ENCODE measurements at regions not wholly inside any gene's neighbourhood (a gene's known extent, or its start where the extent isn't known, plus 50 kb on each side); places are given as distances from the start of the nearest gene placed in this dataset.

DNA sequence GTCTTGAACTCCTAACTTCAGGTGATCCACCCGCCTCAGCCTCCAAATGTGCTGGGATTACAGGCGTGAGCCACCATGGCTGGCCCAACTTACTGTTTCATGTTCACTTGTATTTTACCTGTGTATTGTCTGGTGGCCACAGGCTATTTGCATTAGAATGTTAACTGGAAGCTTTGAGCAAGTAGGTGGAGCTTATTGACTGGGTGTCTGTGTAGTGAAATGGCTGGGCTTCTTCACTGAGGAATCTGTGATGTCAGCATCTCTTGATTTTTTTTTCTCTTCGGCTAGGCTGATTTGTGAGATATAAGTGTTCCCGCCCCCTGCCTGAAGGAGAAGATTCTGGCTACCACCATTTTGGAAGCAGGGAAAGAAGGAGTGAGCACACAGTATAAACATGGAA is 237.8 kb upstream of the PEX5L start:
- Histone ChIP-seq H3K27ac (ENCODE audit: low read depth, low read length) (no peak overlapping the region), H3K36me3 (ENCODE audit: control insufficient read depth, insufficient read depth, low read length) (no peaks in the 10 kb centered on the region), H3K4me1 (ENCODE audit: control insufficient read depth, insufficient read depth, low read length) (no peaks in the 10 kb centered on the region), H3K4me3 (ENCODE audit: low read depth, low read length) (no peak overlapping the region), H3K9me3 (ENCODE audit: control insufficient read depth, insufficient read depth, low read length) (peaks cover 3% of the 10 kb centered on the region), H3K27me3 (ENCODE audit: control insufficient read depth, insufficient read depth, low read length) (no peaks in the 10 kb centered on the region)
- DNase-seq (ENCODE audit: low read depth in 4 of 6, low spot score in 6 of 6), result no peak
- 100% methylated on average over 2 of the region's 4 CpGs for WGBS (ENCODE audit: insufficient coverage)

DNA sequence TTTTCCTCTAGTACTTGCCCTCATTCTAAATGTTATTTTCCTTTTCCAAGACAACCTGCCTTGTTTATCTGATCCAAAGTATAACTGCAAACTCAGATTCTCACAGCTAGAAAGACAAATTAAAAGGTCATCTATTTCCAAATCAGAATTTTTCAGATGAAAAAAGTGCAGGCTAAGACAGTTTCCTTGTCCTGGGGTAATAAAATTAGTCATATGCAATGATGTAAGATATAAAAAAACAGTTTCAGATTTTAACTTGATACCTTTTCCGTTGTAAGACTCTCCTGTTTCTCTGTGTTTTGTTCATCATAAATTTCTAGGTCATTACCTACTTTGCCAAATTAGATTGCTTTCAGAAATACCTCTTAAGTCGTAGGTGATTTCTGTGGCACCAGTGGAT is 238.4 kb upstream of the PEX5L start:
- Histone ChIP-seq H3K27ac (ENCODE audit: low read depth, low read length) (no peak overlapping the region), H3K27me3 (ENCODE audit: control insufficient read depth, insufficient read depth, low read length) (no peaks in the 10 kb centered on the region), H3K4me1 (ENCODE audit: control insufficient read depth, insufficient read depth, low read length) (no peaks in the 10 kb centered on the region), H3K9me3 (ENCODE audit: control insufficient read depth, insufficient read depth, low read length) (no peaks in the 10 kb centered on the region), H3K4me3 (ENCODE audit: low read depth, low read length) (no peak overlapping the region), H3K36me3 (ENCODE audit: control insufficient read depth, insufficient read depth, low read length) (no peaks in the 10 kb centered on the region)
- no CpG with 5 or more reads among the region's 2 CpGs for WGBS (ENCODE audit: insufficient coverage)
- DNase-seq (ENCODE audit: low read depth in 4 of 6, low spot score in 6 of 6), result no peak

DNA sequence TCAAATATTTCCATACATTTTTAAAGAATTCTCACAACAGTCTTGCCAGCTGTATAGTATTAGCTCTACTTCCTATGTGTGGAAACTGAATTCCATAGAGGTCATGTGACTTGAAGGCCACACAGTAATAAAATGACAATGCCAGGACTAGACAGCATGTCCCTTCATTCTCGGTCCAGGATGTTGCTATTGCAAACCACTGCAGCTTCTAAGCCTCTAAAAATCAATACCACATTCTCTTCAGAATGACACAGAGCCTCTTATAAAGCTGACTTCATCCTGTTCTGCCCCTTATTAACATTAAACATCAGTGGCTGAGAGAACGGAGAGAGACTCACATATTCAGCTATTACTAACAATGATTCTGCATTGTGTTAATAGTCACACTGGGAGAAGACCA is 240.3 kb upstream of the PEX5L start:
- Histone ChIP-seq H3K4me1 (ENCODE audit: control insufficient read depth, insufficient read depth, low read length) (no peaks in the 10 kb centered on the region), H3K27ac (ENCODE audit: low read depth, low read length) (no peak overlapping the region), H3K27me3 (ENCODE audit: control insufficient read depth, insufficient read depth, low read length) (no peaks in the 10 kb centered on the region), H3K4me3 (ENCODE audit: low read depth, low read length) (no peak overlapping the region), H3K9me3 (ENCODE audit: control insufficient read depth, insufficient read depth, low read length) (no peaks in the 10 kb centered on the region), H3K36me3 (ENCODE audit: control insufficient read depth, insufficient read depth, low read length) (no peaks in the 10 kb centered on the region)
- peak in 2 of 6 donors; percentile 3 to 27 for DNase-seq (ENCODE audit: low read depth in 4 of 6, low spot score in 6 of 6)
- WGBS (ENCODE audit: insufficient coverage), result 57% methylated on average over 2 of the region's 2 CpGs

DNA sequence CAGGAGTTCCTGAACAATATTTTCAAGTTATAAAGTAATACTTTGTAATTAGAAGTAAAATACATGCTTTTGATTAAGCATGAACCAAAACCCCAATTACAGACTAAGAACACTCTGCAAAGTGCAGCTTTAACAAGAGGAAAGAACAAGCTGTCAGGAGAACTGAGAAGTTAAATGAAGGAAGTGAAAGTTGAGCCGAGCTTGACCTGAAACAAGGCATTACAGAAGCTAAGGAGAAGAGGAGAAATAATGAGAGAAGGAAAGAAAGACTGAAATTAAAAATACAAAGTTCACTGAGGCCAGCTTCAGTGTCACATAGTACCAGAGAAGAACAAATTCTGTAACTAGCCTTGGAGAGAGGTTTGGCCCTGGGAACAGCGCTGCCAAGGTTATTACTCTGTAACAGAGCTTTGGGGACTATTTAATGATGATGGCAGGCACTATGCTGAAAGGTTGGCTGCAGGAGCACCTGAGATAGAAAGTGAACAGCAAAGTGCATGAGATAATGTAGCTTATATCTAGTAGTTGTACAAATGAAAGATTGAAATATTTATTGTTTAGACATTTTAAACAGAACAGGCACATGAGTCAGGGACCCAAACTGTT is 241.9 kb upstream of the PEX5L start:
- Histone ChIP-seq H3K9me3 (ENCODE audit: control insufficient read depth, insufficient read depth, low read length) (no peaks in the 10 kb centered on the region), H3K36me3 (ENCODE audit: control insufficient read depth, insufficient read depth, low read length) (no peaks in the 10 kb centered on the region), H3K27me3 (ENCODE audit: control insufficient read depth, insufficient read depth, low read length) (no peaks in the 10 kb centered on the region), H3K27ac (ENCODE audit: low read depth, low read length) (no peak overlapping the region), H3K4me3 (ENCODE audit: low read depth, low read length) (no peak overlapping the region), H3K4me1 (ENCODE audit: control insufficient read depth, insufficient read depth, low read length) (no peaks in the 10 kb centered on the region)
- 84% methylated on average over 2 of the region's 2 CpGs for WGBS (ENCODE audit: insufficient coverage)
- DNase-seq (ENCODE audit: low read depth in 4 of 6, low spot score in 6 of 6), result no peak

DNA sequence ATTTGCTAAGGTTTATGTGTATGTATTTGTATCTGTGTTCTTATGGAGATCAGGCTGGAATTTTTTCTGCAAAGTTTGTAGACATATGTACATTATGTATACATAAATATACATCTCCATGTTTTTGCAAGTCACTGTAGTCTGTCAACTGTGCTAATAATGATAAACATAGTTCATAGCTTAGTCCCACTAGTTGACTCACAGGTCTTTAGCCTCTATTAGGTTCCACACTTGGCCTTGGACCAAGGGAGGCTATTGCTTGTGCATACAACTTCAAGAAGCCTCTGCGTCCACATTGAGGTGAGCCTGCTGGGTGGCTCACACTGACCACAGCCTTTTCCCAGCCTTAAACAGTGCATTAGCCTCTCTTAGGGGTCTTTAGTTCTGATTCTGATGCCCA is 243.8 kb upstream of the PEX5L start:
- H3K9me3 ChIP-seq (ENCODE audit: control insufficient read depth, insufficient read depth, low read length), result no peaks in the 10 kb centered on the region
- H3K36me3 ChIP-seq (ENCODE audit: control insufficient read depth, insufficient read depth, low read length), result no peaks in the 10 kb centered on the region
- no peaks in the 10 kb centered on the region for H3K4me1 ChIP-seq (ENCODE audit: control insufficient read depth, insufficient read depth, low read length)
- 57% methylated on average over 1 of the region's 1 CpG for WGBS (ENCODE audit: insufficient coverage)
- no peaks in the 10 kb centered on the region for H3K27me3 ChIP-seq (ENCODE audit: control insufficient read depth, insufficient read depth, low read length)
- no peak overlapping the region for H3K4me3 ChIP-seq (ENCODE audit: low read depth, low read length)
- no peak overlapping the region for H3K27ac ChIP-seq (ENCODE audit: low read depth, low read length)
- DNase-seq (ENCODE audit: low read depth in 4 of 6, low spot score in 6 of 6), result no peak

DNA sequence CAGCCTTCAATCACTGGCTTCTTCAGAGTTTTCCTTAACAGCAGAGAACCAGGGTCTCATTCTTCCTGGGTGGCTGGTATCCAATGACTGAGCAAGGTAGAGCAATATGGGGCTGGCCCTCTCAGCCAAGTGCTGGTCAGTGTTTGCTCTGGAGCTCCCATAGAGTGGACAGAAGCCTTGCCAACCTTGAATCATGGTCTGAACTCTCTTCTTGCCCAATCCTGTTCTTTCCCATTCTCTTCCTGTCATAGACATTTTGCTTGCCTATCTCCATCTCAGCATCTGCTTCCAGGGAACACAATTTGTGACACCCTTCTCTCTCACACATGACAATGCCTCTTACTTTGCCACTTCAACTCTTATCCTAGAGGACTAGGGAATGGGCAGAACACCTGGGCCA is 245.6 kb upstream of the PEX5L start:
- Histone ChIP-seq H3K4me1 (ENCODE audit: control insufficient read depth, insufficient read depth, low read length) (no peaks in the 10 kb centered on the region), H3K9me3 (ENCODE audit: control insufficient read depth, insufficient read depth, low read length) (no peaks in the 10 kb centered on the region), H3K27me3 (ENCODE audit: control insufficient read depth, insufficient read depth, low read length) (no peaks in the 10 kb centered on the region), H3K36me3 (ENCODE audit: control insufficient read depth, insufficient read depth, low read length) (no peaks in the 10 kb centered on the region), H3K4me3 (ENCODE audit: low read depth, low read length) (no peak overlapping the region), H3K27ac (ENCODE audit: low read depth, low read length) (no peak overlapping the region)
- no peak for DNase-seq (ENCODE audit: low read depth in 4 of 6, low spot score in 6 of 6)

DNA sequence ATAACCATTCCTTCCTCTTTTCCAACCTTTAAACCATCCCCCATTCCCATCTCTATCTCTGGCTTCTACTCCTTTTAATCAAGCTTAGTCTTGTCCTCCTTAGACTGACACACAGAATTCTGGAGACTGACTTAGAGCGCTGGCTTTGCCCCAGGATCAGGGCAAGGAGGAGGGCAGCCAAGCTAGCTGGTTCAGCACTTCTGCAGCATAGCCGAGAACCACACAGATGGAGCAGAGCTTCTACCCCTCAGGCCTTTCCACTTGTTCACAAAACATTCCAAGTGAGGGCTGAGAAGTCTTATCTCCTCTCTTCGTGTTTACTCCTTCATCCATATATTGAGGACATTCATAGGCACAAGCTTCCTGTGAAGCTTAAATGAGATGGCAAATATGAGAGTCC is 246.5 kb upstream of the PEX5L start:
- no peak for DNase-seq (ENCODE audit: low read depth in 4 of 6, low spot score in 6 of 6)
- WGBS (ENCODE audit: insufficient coverage), result 95% methylated on average over 2 of the region's 3 CpGs
- no peak overlapping the region for H3K27ac ChIP-seq (ENCODE audit: low read depth, low read length)
- no peak overlapping the region for H3K4me3 ChIP-seq (ENCODE audit: low read depth, low read length)
- H3K36me3 ChIP-seq (ENCODE audit: control insufficient read depth, insufficient read depth, low read length), result no peaks in the 10 kb centered on the region
- H3K27me3 ChIP-seq (ENCODE audit: control insufficient read depth, insufficient read depth, low read length), result no peaks in the 10 kb centered on the region
- H3K9me3 ChIP-seq (ENCODE audit: control insufficient read depth, insufficient read depth, low read length), result no peaks in the 10 kb centered on the region
- no peaks in the 10 kb centered on the region for H3K4me1 ChIP-seq (ENCODE audit: control insufficient read depth, insufficient read depth, low read length)

DNA sequence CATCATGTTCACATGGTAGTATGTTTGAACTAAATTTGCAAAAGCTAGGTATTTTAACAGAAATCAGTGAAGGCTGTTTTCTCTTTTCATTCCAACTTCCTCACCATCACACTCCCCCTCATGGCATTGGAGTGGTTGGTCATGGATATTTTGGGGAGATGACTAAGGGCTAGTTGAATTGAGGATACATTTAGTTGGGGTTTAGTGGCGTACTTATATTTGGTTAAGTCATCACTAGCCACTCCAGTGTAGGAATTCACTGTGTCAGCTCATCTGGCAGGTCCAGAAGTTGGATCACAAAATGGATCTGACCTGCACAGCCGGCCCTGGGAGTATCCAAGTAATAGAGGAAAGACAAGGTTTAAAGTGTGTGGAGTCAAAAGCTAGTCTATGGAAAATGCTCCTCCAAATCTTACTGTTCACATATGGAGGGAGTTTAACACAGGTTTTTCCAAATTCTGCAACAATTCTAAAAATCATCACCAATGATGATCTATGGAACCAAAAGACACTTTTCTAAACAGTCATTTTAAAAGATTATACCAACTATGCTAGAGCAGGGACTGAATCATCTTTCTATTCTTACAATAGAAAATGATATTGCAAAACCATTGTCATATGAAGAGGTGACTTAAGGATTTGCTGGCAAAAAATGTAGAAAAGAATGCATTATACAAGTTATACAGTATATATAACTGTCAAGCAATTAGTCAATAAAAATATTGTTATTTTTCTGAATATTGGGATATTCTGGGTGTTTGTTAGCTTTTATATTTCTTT is 247.8 kb upstream of the PEX5L start:
- no peak for DNase-seq (ENCODE audit: low read depth in 4 of 6, low spot score in 6 of 6)
- no peaks in the 10 kb centered on the region for H3K36me3 ChIP-seq (ENCODE audit: control insufficient read depth, insufficient read depth, low read length)

DNA sequence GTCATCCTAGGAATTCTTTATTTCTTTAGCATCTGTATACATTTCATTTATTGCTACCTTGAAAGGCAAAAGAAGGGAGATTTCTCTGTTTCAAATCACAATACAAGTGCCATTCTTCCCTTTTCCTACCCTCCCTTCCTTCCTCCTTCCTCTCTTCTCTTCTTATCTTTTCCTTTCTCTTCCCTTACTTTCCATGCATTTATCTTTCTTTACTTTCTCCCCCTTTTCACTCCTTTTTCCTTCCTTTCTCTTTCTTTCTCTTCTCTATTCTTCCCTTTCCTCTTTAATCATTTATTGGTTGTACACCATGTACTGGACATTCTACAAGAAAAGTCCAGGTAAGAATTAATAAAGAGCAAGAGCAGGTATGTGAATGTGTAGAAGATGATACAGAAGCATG is 251.0 kb upstream of the PEX5L start:
- no peaks in the 10 kb centered on the region for H3K27me3 ChIP-seq (ENCODE audit: control insufficient read depth, insufficient read depth, low read length)

More for the DNA sequence above, 247.8 kb upstream of the PEX5L start:
- Histone ChIP-seq H3K9me3 (ENCODE audit: control insufficient read depth, insufficient read depth, low read length) (no peaks in the 10 kb centered on the region), H3K4me3 (ENCODE audit: low read depth, low read length) (no peak overlapping the region), H3K27me3 (ENCODE audit: control insufficient read depth, insufficient read depth, low read length) (no peaks in the 10 kb centered on the region), H3K4me1 (ENCODE audit: control insufficient read depth, insufficient read depth, low read length) (no peaks in the 10 kb centered on the region), H3K27ac (ENCODE audit: low read depth, low read length) (no peak overlapping the region)
- 79% methylated on average over 2 of the region's 2 CpGs for WGBS (ENCODE audit: insufficient coverage)

DNA sequence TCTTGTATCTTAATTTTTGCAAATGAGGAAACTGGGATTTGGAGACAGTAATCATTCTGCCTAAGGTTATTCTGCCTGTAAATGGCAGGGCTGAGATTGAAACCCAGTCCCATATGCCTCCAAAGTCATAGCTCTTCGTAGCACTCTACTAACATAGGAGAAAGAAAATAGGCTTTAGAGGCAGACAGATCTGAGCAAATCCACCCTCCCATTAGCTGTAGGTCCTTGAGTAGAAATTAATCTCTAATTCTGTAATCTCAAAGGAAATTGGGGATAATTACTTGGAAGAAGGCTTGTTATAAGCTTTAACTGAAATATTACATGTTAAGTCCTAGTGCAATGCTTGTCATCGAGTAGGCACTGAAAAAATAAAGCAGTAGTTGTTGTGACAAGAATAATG is 252.1 kb upstream of the PEX5L start:
- no peak overlapping the region for H3K27ac ChIP-seq (ENCODE audit: low read depth, low read length)
- no peaks in the 10 kb centered on the region for H3K27me3 ChIP-seq (ENCODE audit: control insufficient read depth, insufficient read depth, low read length)
- H3K4me3 ChIP-seq (ENCODE audit: low read depth, low read length), result no peak overlapping the region
- H3K9me3 ChIP-seq (ENCODE audit: control insufficient read depth, insufficient read depth, low read length), result no peaks in the 10 kb centered on the region
- no peaks in the 10 kb centered on the region for H3K36me3 ChIP-seq (ENCODE audit: control insufficient read depth, insufficient read depth, low read length)
- no peaks in the 10 kb centered on the region for H3K4me1 ChIP-seq (ENCODE audit: control insufficient read depth, insufficient read depth, low read length)
- peak in 1 of 6 donors; percentile 7 for DNase-seq (ENCODE audit: low read depth in 4 of 6, low spot score in 6 of 6)
- no CpG with 5 or more reads among the region's 2 CpGs for WGBS (ENCODE audit: insufficient coverage)

More for the DNA sequence above, 251.0 kb upstream of the PEX5L start:
- Histone ChIP-seq H3K4me3 (ENCODE audit: low read depth, low read length) (no peak overlapping the region), H3K27ac (ENCODE audit: low read depth, low read length) (no peak overlapping the region), H3K4me1 (ENCODE audit: control insufficient read depth, insufficient read depth, low read length) (no peaks in the 10 kb centered on the region), H3K9me3 (ENCODE audit: control insufficient read depth, insufficient read depth, low read length) (no peaks in the 10 kb centered on the region), H3K36me3 (ENCODE audit: control insufficient read depth, insufficient read depth, low read length) (no peaks in the 10 kb centered on the region)
- DNase-seq (ENCODE audit: low read depth in 4 of 6, low spot score in 6 of 6), result no peak
